ENCODE measurements at regions not wholly inside any gene's neighbourhood (a gene's known extent, or its start where the extent isn't known, plus 50 kb on each side); places are given as distances from the start of the nearest gene placed in this dataset.
A peak's percentile ranks its signal among the peaks of the same experiment; 100 is the strongest.

DNA sequence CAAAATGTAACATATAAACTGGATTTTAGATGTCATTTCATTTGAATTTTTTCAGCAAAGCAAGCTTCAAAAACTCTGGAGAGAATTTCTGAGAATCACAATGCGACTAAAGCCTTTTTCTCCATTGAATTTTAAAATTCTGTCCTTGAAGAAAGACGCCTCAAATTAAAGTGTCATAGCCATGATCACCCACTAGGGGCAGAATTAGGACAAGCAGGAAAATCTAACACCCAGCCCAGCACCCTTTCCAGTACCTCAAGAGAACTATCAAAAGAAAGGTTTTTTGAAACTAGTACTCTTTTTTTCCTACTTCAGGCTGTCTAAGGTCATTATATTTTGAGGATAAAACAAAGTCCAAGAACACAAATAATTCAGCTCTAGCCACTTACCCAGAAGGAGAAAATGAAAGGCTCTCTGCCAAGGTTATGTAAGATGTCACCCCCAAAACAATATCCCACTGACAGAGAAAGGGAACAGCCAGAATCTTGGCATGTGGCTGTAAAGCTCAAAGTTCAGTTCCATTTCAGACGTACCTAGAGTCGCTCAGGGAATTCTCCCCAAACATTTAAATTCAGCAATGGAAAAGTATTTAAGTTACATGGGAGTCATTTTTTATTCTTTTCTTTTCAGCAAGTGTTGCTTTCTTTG lies 299.4 kb downstream of the SNX13 start:
- in situ Hi-C loops (cut with HindIII; ENCODE audit: low sequenced_read_pairs) = no loop called here
- DNase-seq (ENCODE audit: low read depth, low spot score) = peak; percentile 53
- peak; percentile 66 for TF ChIP-seq CTCF (IDR thresholded peaks at IDR 0.05; ENCODE audit: low read depth, low read length)
- H3K4me3 ChIP-seq (ENCODE audit: low read depth, low read length) = no peak overlapping the region

DNA sequence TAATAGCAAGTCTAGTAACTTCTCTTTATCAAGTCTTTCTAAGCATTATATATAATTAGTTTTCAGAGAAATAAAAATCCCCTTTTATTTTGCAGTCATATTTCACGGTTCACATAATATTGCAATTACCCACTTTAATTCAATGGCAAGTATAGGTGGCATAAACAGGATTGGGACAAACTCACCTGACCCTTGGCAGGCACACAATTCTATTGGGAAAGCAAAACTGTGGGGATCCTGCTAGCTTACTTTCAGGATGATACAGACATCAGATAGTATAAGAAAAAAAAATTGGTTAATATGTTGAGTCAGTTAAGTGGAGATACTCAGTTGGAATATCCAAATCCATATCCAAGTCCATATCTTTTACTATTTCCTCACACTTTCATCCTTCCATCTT lies 294.8 kb downstream of the SNX13 start:
- in situ Hi-C loops (cut with HindIII; ENCODE audit: low sequenced_read_pairs) = no loop called here
- no peak for TF ChIP-seq CTCF (IDR thresholded peaks at IDR 0.05; ENCODE audit: low read depth, low read length)
- DNase-seq (ENCODE audit: low read depth, low spot score) = no peak
- H3K4me3 ChIP-seq (ENCODE audit: low read depth, low read length) = no peak overlapping the region

DNA sequence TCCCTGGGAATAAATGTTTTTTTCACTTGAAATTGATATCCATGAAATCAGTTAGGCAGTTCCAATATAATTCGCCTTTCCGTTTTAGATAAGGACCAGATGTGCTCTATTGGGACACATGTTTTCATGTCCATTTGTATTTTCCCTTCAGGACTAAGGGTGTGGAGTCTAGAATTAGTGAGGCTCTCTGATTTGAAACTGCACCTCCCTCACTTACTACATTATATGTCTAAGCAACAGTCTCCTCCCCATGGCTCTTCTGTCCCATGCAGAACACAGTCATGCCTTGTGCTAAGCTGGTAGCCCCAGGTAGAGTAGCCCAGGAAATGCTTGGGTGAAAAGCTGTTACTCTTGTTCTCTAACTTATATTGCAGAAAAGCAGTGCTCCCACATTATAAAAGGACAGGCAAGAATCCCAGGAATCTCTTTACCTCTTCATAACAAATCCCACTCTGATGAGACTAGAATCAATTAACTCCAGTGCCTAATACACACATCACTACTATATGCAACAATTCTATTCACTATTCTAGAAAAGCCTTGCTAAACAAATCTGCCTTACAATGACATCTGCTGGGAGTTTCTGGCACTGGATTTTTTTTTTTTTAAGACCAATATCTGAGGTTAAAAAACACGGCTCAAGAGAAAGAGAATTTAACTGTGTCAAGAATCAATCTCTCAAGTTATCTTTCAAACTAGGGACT lies 293.9 kb downstream of the SNX13 start:
- no peak overlapping the region for H3K4me3 ChIP-seq (ENCODE audit: low read depth, low read length)
- in situ Hi-C loops (cut with HindIII; ENCODE audit: low sequenced_read_pairs) = no loop called here
- DNase-seq (ENCODE audit: low read depth, low spot score) = peak; percentile 75
- TF ChIP-seq CTCF (IDR thresholded peaks at IDR 0.05; ENCODE audit: low read depth, low read length) = peak; percentile 55

DNA sequence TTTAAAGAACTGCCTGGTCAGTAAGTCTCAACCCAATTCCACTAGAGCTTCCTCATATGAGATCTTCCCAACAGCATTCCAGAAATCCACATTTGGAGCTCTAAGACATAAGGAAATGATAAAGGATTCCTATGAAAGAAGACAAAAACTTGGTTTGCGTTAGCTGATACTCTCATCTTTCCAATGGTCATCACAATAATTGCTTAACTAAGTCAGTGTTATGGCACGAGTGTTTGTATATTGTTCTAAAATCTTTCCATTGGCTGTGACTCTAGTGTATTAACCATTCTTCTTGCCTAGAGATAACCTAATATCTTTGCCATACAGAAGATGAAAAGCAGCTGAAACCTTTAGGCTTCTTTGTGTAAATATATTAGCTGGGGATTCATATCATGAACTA lies 289.0 kb downstream of the SNX13 start:
- no peak overlapping the region for H3K4me3 ChIP-seq (ENCODE audit: low read depth, low read length)
- in situ Hi-C loops (cut with HindIII; ENCODE audit: low sequenced_read_pairs) = no loop called here
- no peak for DNase-seq (ENCODE audit: low read depth, low spot score)
- no peak for TF ChIP-seq CTCF (IDR thresholded peaks at IDR 0.05; ENCODE audit: low read depth, low read length)

DNA sequence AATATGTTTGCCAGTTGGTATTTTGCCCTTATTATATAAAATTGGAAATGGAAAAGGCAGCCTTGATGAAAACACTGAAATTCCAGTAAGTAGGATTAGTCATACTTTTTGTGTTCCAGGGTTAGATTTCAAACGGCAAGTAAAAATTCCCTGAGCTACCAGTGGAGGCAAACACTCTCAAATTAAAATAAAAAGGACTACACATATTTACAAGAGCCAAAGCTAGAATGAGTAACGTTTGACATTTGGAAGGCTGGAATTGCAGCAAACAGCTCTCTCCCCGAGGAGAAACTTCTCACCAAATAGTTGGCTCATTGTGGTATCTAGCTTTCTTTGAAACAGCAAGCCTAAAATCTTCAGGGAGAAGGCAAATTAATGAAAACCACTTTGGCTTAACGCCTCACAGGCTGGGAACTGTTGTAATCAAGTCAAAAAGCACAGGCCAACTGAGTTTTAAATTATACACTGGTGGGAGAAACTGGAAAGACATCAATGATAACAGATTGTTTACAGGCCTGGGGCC lies 288.4 kb downstream of the SNX13 start:
- H3K4me3 ChIP-seq (ENCODE audit: low read depth, low read length) = no peak overlapping the region
- in situ Hi-C loops (cut with HindIII; ENCODE audit: low sequenced_read_pairs) = no loop called here
- peak; percentile 88 for DNase-seq (ENCODE audit: low read depth, low spot score)
- peak; percentile 30 for TF ChIP-seq CTCF (IDR thresholded peaks at IDR 0.05; ENCODE audit: low read depth, low read length)

DNA sequence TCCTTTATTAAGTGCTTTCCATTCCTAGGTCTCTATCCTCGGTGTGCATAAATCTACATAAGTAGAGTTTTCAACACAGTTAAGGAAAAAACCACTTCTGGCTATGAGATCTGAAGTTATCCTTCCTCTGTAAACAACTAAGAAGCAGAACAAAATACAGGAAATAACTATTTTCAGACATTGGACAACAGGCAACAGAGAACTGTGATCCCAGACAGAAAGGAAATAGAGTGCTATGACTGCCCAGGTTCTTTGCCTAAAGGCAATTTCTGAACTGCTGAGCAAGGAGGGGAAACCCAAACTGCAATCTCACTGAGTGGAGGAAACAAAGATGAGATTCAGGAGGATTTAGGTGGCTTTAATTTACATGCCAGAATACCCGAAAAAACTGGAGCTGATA lies 285.4 kb downstream of the SNX13 start:
- TF ChIP-seq CTCF (IDR thresholded peaks at IDR 0.05; ENCODE audit: low read depth, low read length) = no peak
- in situ Hi-C loops (cut with HindIII; ENCODE audit: low sequenced_read_pairs) = no loop called here
- DNase-seq (ENCODE audit: low read depth, low spot score) = no peak
- no peak overlapping the region for H3K4me3 ChIP-seq (ENCODE audit: low read depth, low read length)

Data from astrocyte of the spinal cord (primary cell).